LNCAP (cell line): ENCODE measurements at regions not wholly inside any gene's neighbourhood (a gene's known extent, or its start where the extent isn't known, plus 50 kb on each side); places are given as distances from the start of the nearest gene placed in this dataset.

Experiments
- CTCF ChIP-seq: fragments of 450-650 bp; IDR thresholded peaks from 2 replicates; pipeline ENCODE4 v1.5.1; 2017; ENCODE audit warnings: mild to moderate bottlenecking

- no peak for TF ChIP-seq CTCF
These were observed 141.5 kb upstream of the UBASH3B start for GRCh38 chr11:122513997-122514396.

DNA sequence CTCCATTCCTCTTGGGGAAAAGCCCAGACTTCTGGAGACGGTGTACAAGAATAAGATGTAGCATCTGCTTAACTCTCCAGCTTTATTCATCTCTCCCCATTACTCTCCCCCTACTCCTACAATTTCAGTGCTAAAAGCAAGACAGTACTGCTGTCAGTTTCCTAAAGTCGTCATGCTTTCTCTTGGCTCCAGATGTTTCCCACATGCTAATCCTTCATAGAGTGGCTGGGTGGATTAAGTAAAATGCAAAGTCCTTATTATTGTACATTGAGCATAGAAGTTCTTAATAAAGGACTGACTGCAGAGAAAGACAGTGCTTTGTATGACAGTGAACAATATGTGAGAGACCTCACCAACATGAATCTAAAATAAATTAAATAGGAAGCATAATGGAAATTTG, 142.2 kb upstream of the UBASH3B start:
- TF ChIP-seq CTCF, result no peak

- no peak for TF ChIP-seq CTCF
These were observed 142.8 kb upstream of the UBASH3B start for GRCh38 chr11:122512688-122513087.

- TF ChIP-seq CTCF, result no peak
These were observed 145.6 kb upstream of the UBASH3B start for GRCh38 chr11:122509899-122510298.

- no peak for TF ChIP-seq CTCF
These were observed 146.4 kb upstream of the UBASH3B start for GRCh38 chr11:122509091-122509490.

GRCh38 chr11:122505304-122506006, 150.1 kb upstream of the UBASH3B start:
- peak; percentile 66 for TF ChIP-seq CTCF

- TF ChIP-seq CTCF, result no peak
These were observed 161.3 kb upstream of the UBASH3B start for GRCh38 chr11:122494221-122494620.

DNA sequence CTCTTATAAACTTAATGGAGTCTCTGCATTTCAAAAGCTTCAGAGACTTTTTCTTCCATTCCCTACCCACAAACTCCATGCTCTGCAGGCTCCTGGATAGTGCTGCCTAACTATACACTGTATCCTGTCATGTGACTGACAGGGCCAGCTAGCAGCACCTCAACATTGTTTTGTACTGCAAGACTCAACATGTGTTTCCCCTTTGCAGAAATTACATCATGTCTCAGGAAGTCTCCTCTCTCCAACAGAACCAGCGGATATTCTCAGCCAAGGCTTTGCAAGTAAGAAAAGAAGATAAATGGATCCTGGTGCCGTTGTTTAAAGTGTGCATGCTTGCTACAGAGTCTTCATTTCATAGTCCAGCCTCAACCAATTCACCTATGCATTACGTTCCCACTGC, 164.0 kb upstream of the UBASH3B start:
- no peak for TF ChIP-seq CTCF
